GM18505 (cell line): ENCODE measurements at regions not wholly inside any gene's neighbourhood (a gene's known extent, or its start where the extent isn't known, plus 50 kb on each side); places are given as distances from the start of the nearest gene placed in this dataset.

Experiments used
- ATAC-seq: cut with Tn5 transposase; IDR thresholded peaks from one replicate; pipeline ENCODE4 v1.9.1; 2021; ENCODE audit not compliant: unreplicated experiment
- POLR2A ChIP-seq: IDR thresholded peaks from 4 replicates; pipeline ENCODE4 v1.6.1; 2011; ENCODE audit warnings: borderline replicate concordance; ENCODE audit not compliant: insufficient read depth, insufficient read length; ENCODE audit errors: extremely low read depth

GRCh38 chr15:70396807-70397206, 299.1 kb upstream of the TLE3 start:
- ATAC-seq = no peak
- TF ChIP-seq POLR2A = no peak

- TF ChIP-seq POLR2A = no peak
- no peak for ATAC-seq
These were observed 297.4 kb upstream of the TLE3 start for GRCh38 chr15:70395164-70395563.

GRCh38 chr15:70390723-70391122, 293.0 kb upstream of the TLE3 start:
- TF ChIP-seq POLR2A = no peak
- ATAC-seq = no peak

GRCh38 chr15:70387993-70388392, 290.3 kb upstream of the TLE3 start:
- ATAC-seq = no peak
- no peak for TF ChIP-seq POLR2A

- TF ChIP-seq POLR2A = no peak
- no peak for ATAC-seq
These were observed 289.4 kb upstream of the TLE3 start for GRCh38 chr15:70387081-70387480.

GRCh38 chr15:70385711-70386110, 288.0 kb upstream of the TLE3 start:
- no peak for ATAC-seq
- no peak for TF ChIP-seq POLR2A

GRCh38 chr15:70385052-70385451, 287.3 kb upstream of the TLE3 start:
- no peak for ATAC-seq
- TF ChIP-seq POLR2A = no peak

- no peak for ATAC-seq
- no peak for TF ChIP-seq POLR2A
These were observed 286.1 kb upstream of the TLE3 start for GRCh38 chr15:70383856-70384255.

GRCh38 chr15:70382762-70383458, 285.2 kb upstream of the TLE3 start:
- no peak for ATAC-seq
- no peak for TF ChIP-seq POLR2A

GRCh38 chr15:70382009-70382749, 284.5 kb upstream of the TLE3 start:
- ATAC-seq = no peak
- no peak for TF ChIP-seq POLR2A

- ATAC-seq = no peak
- TF ChIP-seq POLR2A = no peak
These were observed 282.5 kb upstream of the TLE3 start for GRCh38 chr15:70379938-70380883.

GRCh38 chr15:70379134-70379533, 281.4 kb upstream of the TLE3 start:
- ATAC-seq = no peak
- no peak for TF ChIP-seq POLR2A
